Esophagus squamous epithelium (tissue), 5 donors: ENCODE measurements at regions not wholly inside any gene's neighbourhood (a gene's known extent, or its start where the extent isn't known, plus 50 kb on each side); places are given as distances from the start of the nearest gene placed in this dataset.

Experiments
- DNase-seq: peaks from one replicate; lab custom pipeline; 2025; lab: John Stamatoyannopoulos, UW
- H3K27ac ChIP-seq, 4 donors: fragments of 200-600 bp; sonication (generic); one replicate each; pipeline ENCODE4 v1.5.1; 2016 to 2019; ENCODE audit warnings: mild to moderate bottlenecking in 1 of 4
- H3K27me3 ChIP-seq, 4 donors: fragments of 200-600 bp; sonication (generic); 1 replicate in 3 of 4; 2 replicates in 1 of 4; pipeline versions ENCODE4 v1.5.1 to v1.6.0; 2017 to 2021; ENCODE audit warnings: antibody characterized with exemption in 1 of 4
- H3K36me3 ChIP-seq, 3 donors: fragments of 200-600 bp; sonication (generic); one replicate each; pipeline ENCODE4 v1.5.1; 2016 to 2019
- H3K4me1 ChIP-seq, 3 donors: fragments of 200-600 bp; sonication (generic); one replicate each; pipeline ENCODE4 v1.5.1; 2017 to 2019
- H3K4me3 ChIP-seq, 4 donors: fragments of 200-600 bp; sonication (generic); 1 replicate in 3 of 4; 2 replicates in 1 of 4; pipeline ENCODE4 v1.5.1; 2016 to 2019; ENCODE audit warnings: mild to moderate bottlenecking in 2 of 4, moderate library complexity in 1 of 4
- H3K9me3 ChIP-seq, 3 donors: fragments of 200-600 bp; sonication (generic); one replicate each; pipeline ENCODE4 v1.5.1; 2016 to 2019
- CTCF ChIP-seq, 6 experiments: fragments of 450-650 bp in 4 of 6; fragments of 200-600 bp in 2 of 6; sonication (generic) in 2 of 6; IDR thresholded peaks; one replicate each; pipeline ENCODE4 v1.5.1; 2016 to 2019; ENCODE audit warnings: antibody characterized with exemption in 6 of 6, mild to moderate bottlenecking in 4 of 6, moderate library complexity in 4 of 6
- POLR2A ChIP-seq, 4 donors: fragments of 450-650 bp; IDR thresholded peaks; one replicate each; pipeline ENCODE4 v1.6.1; 2017; ENCODE audit warnings: antibody characterized with exemption in 4 of 4, mild to moderate bottlenecking in 4 of 4, moderate library complexity in 3 of 4
- WGBS, 2 donors: methylation state at CpG; one replicate each; pipeline ENCODE4 v1.1.5; 2018; 5-methylcytosine and 5-hydroxymethylcytosine counted together
- intact Hi-C: fragments of 100-400 bp; cut with DNase I; formaldehyde crosslinking; loops from one replicate; pipeline ENCODE4 v1.15.0; 2022
- donor health status: DM: yes; HTN: yes; CAD: no.

- peak overlapping the region; percentile 15 to 58 (median 40) for H3K4me3 ChIP-seq
- TF ChIP-seq CTCF (IDR thresholded peaks at IDR 0.05) (peak in 2 of 6 experiments; percentile 8 to 14), POLR2A (IDR thresholded peaks at IDR 0.05) (no peak)
- intact Hi-C loops, result no loop called here
- WGBS, 2 donors, result 10 to 25% methylated on average over 6 to 19 of the region's 27 CpGs
- H3K27me3 ChIP-seq, result no peaks in the 10 kb centered on the region
- no peak for DNase-seq
- peak overlapping the region in 2 of 4 donors; percentile 0 to 52 for H3K27ac ChIP-seq
- H3K4me1 ChIP-seq, result peaks cover 0 to 16% (median 9%) of the 10 kb centered on the region in 3 donors
- H3K36me3 ChIP-seq, result peaks cover 0 to 19% (median 0%) of the 10 kb centered on the region in 3 donors
- no peaks in the 10 kb centered on the region for H3K9me3 ChIP-seq
Measured at GRCh38 chr7:65731562-65732035, 141.3 kb upstream of the VKORC1L1 start.

GRCh38 chr7:65744406-65744805 is 128.5 kb upstream of the VKORC1L1 start:
- Histone ChIP-seq H3K4me1 (peaks cover 2 to 30% (median 4%) of the 10 kb centered on the region in 3 donors), H3K4me3 (no peak overlapping the region), H3K9me3 (no peaks in the 10 kb centered on the region), H3K27me3 (no peaks in the 10 kb centered on the region), H3K36me3 (peaks cover 0 to 18% (median 0%) of the 10 kb centered on the region in 3 donors), H3K27ac (peak overlapping the region in 1 of 4 donors; percentile 74)
- intact Hi-C loops, result no loop called here
- whole genome bisulfite sequencing, 2 donors, result 74 to 82% methylated on average over 2 of the region's 2 CpGs
- no peak for TF ChIP-seq CTCF (IDR thresholded peaks at IDR 0.05)
- no peak for TF ChIP-seq POLR2A (IDR thresholded peaks at IDR 0.05)
- no peak for DNase-seq

GRCh38 chr7:65746398-65746669 is 126.5 kb upstream of the VKORC1L1 start:
- peak overlapping the region; percentile 42 to 78 (median 72) for H3K27ac ChIP-seq

GRCh38 chr7:65749039-65749438 is 123.8 kb upstream of the VKORC1L1 start:
- H3K27ac ChIP-seq, result peak overlapping the region in 3 of 4 donors; percentile 92 to 96 (median 93)
- no peaks in the 10 kb centered on the region for H3K27me3 ChIP-seq
- no peak for TF ChIP-seq POLR2A (IDR thresholded peaks at IDR 0.05)
- TF ChIP-seq CTCF (IDR thresholded peaks at IDR 0.05), result no peak
- DNase-seq, result no peak
- H3K9me3 ChIP-seq, result no peaks in the 10 kb centered on the region
- intact Hi-C loops, result no loop called here
- 82 to 89% methylated on average over 4 of the region's 4 CpGs for WGBS, 2 donors
- H3K36me3 ChIP-seq, result peaks cover 0 to 14% (median 0%) of the 10 kb centered on the region in 3 donors
- peaks cover 4 to 59% (median 16%) of the 10 kb centered on the region in 3 donors for H3K4me1 ChIP-seq
- H3K4me3 ChIP-seq, result no peak overlapping the region

More at GRCh38 chr7:65746398-65746669, 126.5 kb upstream of the VKORC1L1 start:
- DNase-seq, result no peak
- intact Hi-C loops, result no loop called here
- Histone ChIP-seq H3K4me3 (no peak overlapping the region), H3K27me3 (no peaks in the 10 kb centered on the region), H3K4me1 (peaks cover 4 to 39% (median 8%) of the 10 kb centered on the region in 3 donors), H3K36me3 (no peaks in the 10 kb centered on the region), H3K9me3 (no peaks in the 10 kb centered on the region)
- 28 to 30% methylated on average over 3 of the region's 3 CpGs for WGBS, 2 donors
- no peak for TF ChIP-seq CTCF (IDR thresholded peaks at IDR 0.05)
- TF ChIP-seq POLR2A (IDR thresholded peaks at IDR 0.05), result no peak

- WGBS, 2 donors, result 69 to 82% methylated on average over 12 of the region's 12 CpGs
- H3K4me1 ChIP-seq, result peaks cover 4 to 59% (median 16%) of the 10 kb centered on the region in 3 donors
- H3K27me3 ChIP-seq, result no peaks in the 10 kb centered on the region
- no peaks in the 10 kb centered on the region for H3K9me3 ChIP-seq
- intact Hi-C loops, result no loop called here
- peak overlapping the region; percentile 84 to 96 (median 92) for H3K27ac ChIP-seq
- no peak for TF ChIP-seq CTCF (IDR thresholded peaks at IDR 0.05)
- TF ChIP-seq POLR2A (IDR thresholded peaks at IDR 0.05), result no peak
- DNase-seq, result no peak
- no peak overlapping the region for H3K4me3 ChIP-seq
- H3K36me3 ChIP-seq, result peaks cover 0 to 15% (median 0%) of the 10 kb centered on the region in 3 donors
Measured at GRCh38 chr7:65749518-65749917, 123.4 kb upstream of the VKORC1L1 start.
